GM12878 (cell line): ENCODE measurements at regions not wholly inside any gene's neighbourhood (a gene's known extent, or its start where the extent isn't known, plus 50 kb on each side); places are given as distances from the start of the nearest gene placed in this dataset.
A peak's percentile ranks its signal among the peaks of the same experiment; 100 is the strongest.
"Not testable (repeated sequence)": the region's sequence is repeated elsewhere in the genome, so short reads cannot be mapped to it uniquely, and the experiment has no call there.

ENCODE experiments used
- ATAC-seq: fragments of 200-7000 bp; cut with Tn5 transposase; 3 replicates; pipeline ENCODE4 v1.9.1; 2020; ENCODE audit warnings: mild to moderate bottlenecking, moderate library complexity
- BruUV-seq: library from RNA; stranded (reverse); fragments of 400-500 nt; replicated peaks from 2 replicates; lab custom pipeline; 2021; lab: Mats Ljungman, UMichigan
- CTCF ChIA-PET: fragments of 300-600 bp; sonication (Branson Sonifier 250); formaldehyde crosslinking; extraction: SDS; loops from one replicate; lab custom pipeline; 2021; ENCODE audit warnings: inconsistent platforms; lab: Yijun Ruan, JAX
- POLR2A ChIA-PET: fragments of 350-600 bp; formaldehyde crosslinking; extraction: SDS; loops from one replicate; lab custom pipeline; 2021; ENCODE audit warnings: inconsistent platforms; lab: Charles Lee
- RAD21 ChIA-PET: fragments of 300-600 bp; sonication (Branson Sonifier 250); formaldehyde crosslinking; loops from one replicate; lab custom pipeline; 2023; ENCODE audit warnings: antibody characterized with exemption; ENCODE audit not compliant: unreplicated experiment; lab: Charles Lee
- SMC1A ChIA-PET: fragments of 300-600 bp; sonication (Branson Sonifier 250); formaldehyde crosslinking; loops from one replicate; lab custom pipeline; 2023; ENCODE audit not compliant: unreplicated experiment, uncharacterized antibody; lab: Charles Lee
- DNase-seq: peaks from one replicate; pipeline ENCODE4 v3.0.0-alpha.2; 2011; ENCODE audit warnings: low read depth, low spot score
- FAIRE-seq: peaks from 3 replicates; lab custom pipeline; 2011; peaks lifted over from hg19 to GRCh38; lab: Jason Lieb, UNC
- H2AFZ ChIP-seq: 2 replicates; pipeline ENCODE4 v1.6.0; 2011; ENCODE audit warnings: low read depth, low read length, control low read depth; ENCODE audit not compliant: control insufficient read depth
- H3K27ac ChIP-seq: 2 replicates; pipeline ENCODE4 v1.5.1; 2011; ENCODE audit warnings: control low read depth; ENCODE audit not compliant: control insufficient read depth, insufficient read depth
- H3K27me3 ChIP-seq, 2 experiments: replicated peaks in 1 of 2; 2 replicates each; pipeline versions ENCODE4 v1.6.0 to v1.6.1; 2011; ENCODE audit warnings: low read length in 1 of 2; ENCODE audit not compliant: control insufficient read depth in 2 of 2, insufficient read depth in 2 of 2
- H3K36me3 ChIP-seq, 2 experiments: 2 replicates each; pipeline ENCODE4 v1.5.1; 2011; ENCODE audit warnings: low read length in 1 of 2; ENCODE audit not compliant: control insufficient read depth in 2 of 2, insufficient read depth in 2 of 2
- H3K4me1 ChIP-seq: 2 replicates; pipeline ENCODE4 v1.6.1; 2011; ENCODE audit warnings: mild to moderate bottlenecking, low read length, moderate library complexity, mixed read lengths; ENCODE audit not compliant: control insufficient read depth, insufficient read depth
- H3K4me2 ChIP-seq: 2 replicates; pipeline ENCODE4 v1.6.0; 2011; ENCODE audit warnings: control low read depth; ENCODE audit not compliant: control insufficient read depth, insufficient read depth
- H3K4me3 ChIP-seq: fragments of 200-600 bp; sonication (generic); 2 replicates; pipeline ENCODE4 v1.5.1; 2016
- H3K79me2 ChIP-seq: 2 replicates; pipeline ENCODE4 v1.6.0; 2011; ENCODE audit warnings: low read length; ENCODE audit not compliant: control insufficient read depth, insufficient read depth
- H3K9ac ChIP-seq: 2 replicates; pipeline ENCODE4 v1.8.0; 2011; ENCODE audit warnings: low read length, control low read depth, mixed read lengths; ENCODE audit not compliant: control insufficient read depth, insufficient read depth
- H3K9me3 ChIP-seq: replicated peaks from 3 replicates; pipeline ENCODE4 v1.5.1; 2011; ENCODE audit warnings: mild to moderate bottlenecking, low read length; ENCODE audit not compliant: control insufficient read depth, insufficient read depth
- H4K20me1 ChIP-seq: 2 replicates; pipeline ENCODE4 v1.6.0; 2011; ENCODE audit not compliant: control insufficient read depth, insufficient read depth
- CTCF ChIP-seq, 3 experiments: IDR thresholded peaks in 2 of 3; conservative IDR thresholded peaks in 1 of 3; 2 replicates each; pipeline ENCODE4 v1.5.1; 2011; ENCODE audit warnings: low read depth in 3 of 3, low read length in 3 of 3, mild to moderate bottlenecking in 3 of 3, control low read depth in 2 of 3, moderate library complexity in 2 of 3, inconsistent platforms in 1 of 3, mixed read lengths in 1 of 3; ENCODE audit not compliant: control insufficient read depth in 2 of 3, insufficient read depth in 1 of 3; ENCODE audit errors: extremely low read depth in 1 of 3
- IRF3 ChIP-seq: fragments of 450-650 bp; IDR thresholded peaks from 2 replicates; pipeline ENCODE4 v1.6.1; 2014; ENCODE audit warnings: mild to moderate bottlenecking
- JUND ChIP-seq: IDR thresholded peaks from 2 replicates; pipeline ENCODE4 v1.6.1; 2012; ENCODE audit warnings: low read depth, mild to moderate bottlenecking, low read length, improper control_type of control experiment, moderate library complexity
- WGBS: methylation state at CpG from one replicate; pipeline ENCODE4 v1.1.6; 2016; ENCODE audit warnings: low lambda C conversion rate; ENCODE audit not compliant: insufficient replicate concordance, insufficient coverage; ENCODE audit errors: missing lambda C conversion rate; 5-methylcytosine and 5-hydroxymethylcytosine counted together
- in situ Hi-C: fragments of 300-500 bp; cut with MboI; formaldehyde crosslinking; loops from 9 replicates; pipeline ENCODE4 v1.14.3; 2018; ENCODE audit warnings: mixed read lengths
- intact Hi-C: fragments of 100-400 bp; cut with micrococcal nuclease; formaldehyde crosslinking; loops from one replicate; pipeline ENCODE4 v1.14.2; 2022; ENCODE audit not compliant: unreplicated experiment

- Histone ChIP-seq H3K4me2 (no peak overlapping the region), H2AFZ (no peak overlapping the region), H3K9me3 (no peaks in the 10 kb centered on the region), H3K79me2 (no peaks in the 10 kb centered on the region), H4K20me1 (no peaks in the 10 kb centered on the region), H3K9ac (no peak overlapping the region), H3K27me3 (no peaks in the 10 kb centered on the region), H3K27ac (no peak overlapping the region), H3K36me3 (no peaks in the 10 kb centered on the region), H3K4me1 (no peaks in the 10 kb centered on the region), H3K4me3 (no peak overlapping the region)
- intact Hi-C loops = no loop called here
- SMC1A ChIA-PET = no interaction called here
- no peak for DNase-seq
- WGBS = 1% methylated on average over 5 of the region's 5 CpGs
- RAD21 ChIA-PET = no interaction called here
- TF ChIP-seq JUND (no peak), IRF3 (no peak)
- in situ Hi-C loops = no loop called here
- no peak for ATAC-seq
- no peak for FAIRE-seq
- no TSS peak for BruUV-seq
- POLR2A ChIA-PET = no interaction called here
- CTCF ChIA-PET = no interaction called here
Observed at GRCh38 chr2:238616681-238617080, 190.0 kb downstream of the ASB1 start.

GRCh38 chr2:238618494-238619283 is 192.0 kb downstream of the ASB1 start:
- in situ Hi-C loops, RAD21 ChIA-PET, DNase-seq, SMC1A ChIA-PET, H3K4me2 ChIP-seq, H2AFZ ChIP-seq, H3K4me1 ChIP-seq, FAIRE-seq, H3K27me3 ChIP-seq, H4K20me1 ChIP-seq, BruUV-seq, intact Hi-C loops, H3K36me3 ChIP-seq, H3K27ac ChIP-seq, H3K4me3 ChIP-seq, ATAC-seq, H3K79me2 ChIP-seq, H3K9ac ChIP-seq, H3K9me3 ChIP-seq: not testable (repeated sequence)
- WGBS = 0% methylated on average over 2 of the region's 2 CpGs
- TF ChIP-seq CTCF (IDR thresholded peaks at IDR 0.05 in 2 of 3, conservative IDR thresholded peaks at IDR 0.05 in 1 of 3; ENCODE audit: control insufficient read depth in 2 of 3, extremely low read depth in 1 of 3, insufficient read depth in 1 of 3, low read depth in 3 of 3, low read length in 3 of 3) = 0 out of 6 replicates have a peak, but pooled peaks of 1 of the 3 experiments have one; percentile 8
- POLR2A ChIA-PET = interaction anchor here (0.7 kb wide), 1 partner anchor 1800 kb away, joined by 4 read pairs; no protein-coding TSS in a partner anchor
- CTCF ChIA-PET = interaction anchor here (0.9 kb wide), 1 partner anchor 99 kb away, joined by 3 read pairs; no protein-coding TSS in a partner anchor
